NCI-H146 treated with DMSO at 0.1 percent for 48 hours (cell line): ENCODE measurements at regions not wholly inside any gene's neighbourhood (a gene's known extent, or its start where the extent isn't known, plus 50 kb on each side); places are given as distances from the start of the nearest gene placed in this dataset.
"Not testable (repeated sequence)": the region's sequence is repeated elsewhere in the genome, so short reads cannot be mapped to it uniquely, and the experiment has no call there.

Source experiments
- DNase-seq: peaks from one replicate; lab custom pipeline; 2025; ENCODE audit not compliant: unreplicated experiment; lab: John Stamatoyannopoulos, UW

GRCh38 chr11:66789097-66789890, 53.9 kb upstream of the RCE1 start:
- DNase-seq, result peak; percentile 97

DNA sequence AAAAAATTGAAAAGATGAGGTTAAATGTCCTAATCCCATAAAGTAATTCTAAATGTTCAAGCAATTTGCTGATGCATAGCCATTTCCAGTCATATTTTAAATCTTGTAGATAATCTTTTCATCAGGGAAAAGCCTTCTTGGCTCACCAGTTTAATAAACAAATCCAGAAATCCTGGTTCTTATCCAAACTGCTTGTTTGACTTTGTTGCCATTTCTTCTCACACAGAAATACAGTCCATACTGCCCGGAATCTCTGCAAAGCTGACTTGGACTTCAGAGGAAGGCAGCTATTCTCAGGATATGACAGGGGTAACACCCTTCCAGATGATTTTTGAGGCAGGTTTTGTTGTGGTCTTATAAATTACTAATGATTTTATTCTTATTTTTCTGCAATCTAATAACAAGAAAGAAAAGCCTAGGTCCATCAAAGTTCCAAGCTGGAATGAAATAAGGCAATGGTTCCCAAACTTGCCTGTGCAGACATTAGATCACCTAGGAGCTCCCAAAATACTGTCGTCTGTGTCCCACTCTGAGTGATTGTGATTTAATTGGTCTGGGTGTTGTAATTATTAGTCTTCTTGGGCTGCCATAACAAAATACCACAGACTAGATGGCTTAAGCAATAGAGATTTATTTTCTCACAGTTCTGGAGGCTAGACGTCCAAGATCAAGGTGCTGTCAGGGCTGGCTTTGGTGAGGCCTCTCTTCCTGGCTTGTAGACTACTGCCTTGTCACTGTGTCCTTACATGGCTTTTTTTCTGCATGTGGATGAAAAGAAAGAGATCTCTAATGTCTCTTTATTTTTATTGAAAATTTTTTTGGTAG, 55.1 kb upstream of the RCE1 start:
- no peak for DNase-seq

- DNase-seq, result no peak
Observed at GRCh38 chr11:66784575-66784974, 55.6 kb upstream of the SPTBN2 start.

DNA sequence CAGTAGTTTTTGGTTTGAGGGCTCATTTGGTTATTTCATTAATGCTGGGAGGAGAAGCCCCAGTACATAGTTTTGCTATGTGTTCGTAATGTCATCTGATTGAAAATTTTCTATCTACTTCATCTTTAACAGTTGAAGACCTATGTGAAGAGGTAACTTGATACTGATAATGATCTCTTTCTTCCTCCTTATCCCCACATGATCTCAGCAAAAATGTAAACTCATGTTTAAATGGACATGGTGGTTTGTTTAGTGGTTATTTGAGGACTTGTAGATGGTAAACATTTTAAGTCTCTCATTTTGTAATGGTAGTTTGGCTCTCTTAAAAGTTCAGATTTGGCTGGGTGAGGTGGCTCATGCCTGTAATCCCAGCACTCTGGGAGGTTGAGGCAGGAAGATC, 53.7 kb upstream of the SPTBN2 start:
- no peak for DNase-seq

DNA sequence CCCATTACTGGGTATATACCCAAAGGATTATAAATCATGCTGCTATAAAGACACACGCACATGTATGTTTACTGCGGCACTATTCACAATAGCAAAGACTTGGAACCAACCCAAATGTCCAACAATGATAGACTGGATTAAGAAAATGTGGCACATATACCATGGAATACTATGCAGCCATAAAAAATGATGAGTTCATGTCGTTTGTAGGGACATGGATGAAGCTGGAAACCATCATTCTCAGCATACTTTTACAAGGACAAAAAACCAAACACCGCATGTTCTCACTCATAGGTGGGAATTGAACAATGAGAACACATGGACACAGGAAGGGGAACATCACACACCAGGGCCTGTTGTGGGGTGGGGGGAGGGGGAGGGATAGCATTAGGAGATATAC, 50.6 kb upstream of the SPTBN2 start:
- DNase-seq, result not testable (repeated sequence)
